ENCODE measurements at regions not wholly inside any gene's neighbourhood (a gene's known extent, or its start where the extent isn't known, plus 50 kb on each side); places are given as distances from the start of the nearest gene placed in this dataset.

- H3K27me3 ChIP-seq (ENCODE audit: control insufficient read depth in 1 of 2, insufficient read depth in 2 of 2, low read length in 2 of 2) = no peaks in the 10 kb centered on the region
- CTCF ChIA-PET = no interaction called here
- Mint-ChIP-seq H3K27me3 (no peaks in the 10 kb centered on the region), H3K27ac (no peak overlapping the region), H3K36me3 (ENCODE audit: low read depth) (no peaks in the 10 kb centered on the region), H3K4me3 (no peak overlapping the region), H3K9me3 (peaks cover 4% of the 10 kb centered on the region), H3K4me1 (ENCODE audit: low read depth) (no peaks in the 10 kb centered on the region)
- POLR2A ChIA-PET = no interaction called here
- no peak for DNase-seq
- peaks cover 0 to 4% of the 10 kb centered on the region in 2 experiments for H3K9me3 ChIP-seq (ENCODE audit: control insufficient read depth in 1 of 2, insufficient read depth in 1 of 2, low read length in 2 of 2)
- no peak for TF ChIP-seq CTCF (IDR thresholded peaks at IDR 0.05)
- ATAC-seq (ENCODE audit: poor library complexity) = no peak
- no peaks in the 10 kb centered on the region for H3K36me3 ChIP-seq (ENCODE audit: insufficient read depth, low read length)
- intact Hi-C loops (cut with DNase I, micrococcal nuclease) = no loop called here
- no peaks in the 10 kb centered on the region for H3K4me1 ChIP-seq (ENCODE audit: insufficient read depth, low read length)
- H3K4me3 ChIP-seq (ENCODE audit: low read length) = no peak overlapping the region
- no peak overlapping the region for H3K27ac ChIP-seq (ENCODE audit: low read depth in 1 of 2, low read length in 2 of 2)
These were observed 355.3 kb downstream of the RNF144B start for GRCh38 chr6:18742406-18742805.

- DNase-seq = no peak
- no peaks in the 10 kb centered on the region for H3K36me3 Mint-ChIP-seq (ENCODE audit: low read depth)
- ChIA-PET POLR2A (no interaction called here), CTCF (no interaction called here)
- no peak overlapping the region for H3K27ac Mint-ChIP-seq
- Histone ChIP-seq H3K4me3 (ENCODE audit: low read length) (no peak overlapping the region), H3K36me3 (ENCODE audit: insufficient read depth, low read length) (no peaks in the 10 kb centered on the region), H3K9me3 (ENCODE audit: control insufficient read depth in 1 of 2, insufficient read depth in 1 of 2, low read length in 2 of 2) (no peaks in the 10 kb centered on the region), H3K4me1 (ENCODE audit: insufficient read depth, low read length) (no peaks in the 10 kb centered on the region), H3K27me3 (ENCODE audit: control insufficient read depth in 1 of 2, insufficient read depth in 2 of 2, low read length in 2 of 2) (no peaks in the 10 kb centered on the region), H3K27ac (ENCODE audit: low read depth in 1 of 2, low read length in 2 of 2) (no peak overlapping the region)
- H3K4me1 Mint-ChIP-seq (ENCODE audit: low read depth) = no peaks in the 10 kb centered on the region
- intact Hi-C loops (cut with DNase I, micrococcal nuclease) = no loop called here
- peaks cover 2% of the 10 kb centered on the region for H3K9me3 Mint-ChIP-seq
- no peak for TF ChIP-seq CTCF (IDR thresholded peaks at IDR 0.05)
- ATAC-seq (ENCODE audit: poor library complexity) = no peak
- H3K4me3 Mint-ChIP-seq = no peak overlapping the region
- H3K27me3 Mint-ChIP-seq = no peaks in the 10 kb centered on the region
These were observed 359.6 kb downstream of the RNF144B start for GRCh38 chr6:18746727-18747126.

GRCh38 chr6:18748314-18748713 is 361.2 kb downstream of the RNF144B start:
- no peaks in the 10 kb centered on the region for H3K4me1 Mint-ChIP-seq (ENCODE audit: low read depth)
- TF ChIP-seq CTCF (IDR thresholded peaks at IDR 0.05) = no peak
- H3K4me3 ChIP-seq (ENCODE audit: low read length) = no peak overlapping the region
- ATAC-seq (ENCODE audit: poor library complexity) (no peak), DNase-seq (no peak)
- peaks cover 2% of the 10 kb centered on the region for H3K27me3 Mint-ChIP-seq
- H3K36me3 Mint-ChIP-seq (ENCODE audit: low read depth) = no peaks in the 10 kb centered on the region
- ChIA-PET CTCF (no interaction called here), POLR2A (no interaction called here)
- H3K9me3 Mint-ChIP-seq = no peaks in the 10 kb centered on the region
- H3K27ac Mint-ChIP-seq = no peak overlapping the region
- no peaks in the 10 kb centered on the region for H3K36me3 ChIP-seq (ENCODE audit: insufficient read depth, low read length)
- intact Hi-C loops (cut with DNase I, micrococcal nuclease) = no loop called here
- H3K4me3 Mint-ChIP-seq = no peak overlapping the region
- no peaks in the 10 kb centered on the region for H3K27me3 ChIP-seq (ENCODE audit: control insufficient read depth in 1 of 2, insufficient read depth in 2 of 2, low read length in 2 of 2)
- H3K9me3 ChIP-seq (ENCODE audit: control insufficient read depth in 1 of 2, insufficient read depth in 1 of 2, low read length in 2 of 2) = peaks cover 0 to 3% of the 10 kb centered on the region in 2 experiments
- H3K27ac ChIP-seq (ENCODE audit: low read depth in 1 of 2, low read length in 2 of 2) = no peak overlapping the region
- H3K4me1 ChIP-seq (ENCODE audit: insufficient read depth, low read length) = no peaks in the 10 kb centered on the region

Measured in CD4-positive, alpha-beta T cell (primary cell).